Small intestine (tissue), 7 donors: ENCODE measurements at regions not wholly inside any gene's neighbourhood (a gene's known extent, or its start where the extent isn't known, plus 50 kb on each side); places are given as distances from the start of the nearest gene placed in this dataset.

ENCODE experiments used
- DNase-seq, 2 donors: peaks; one replicate each; pipeline versions ENCODE4 v3.0.0 to v3.0.0-alpha.2; 2013
- FAIRE-seq: peaks from 2 replicates; lab custom pipeline; 2012; peaks lifted over from hg19 to GRCh38; lab: Jason Lieb, UNC
- H3K27ac ChIP-seq, 3 donors: one replicate each; pipeline ENCODE4 v1.5.1; 2013; ENCODE audit warnings: low read length in 2 of 3, mild to moderate bottlenecking in 2 of 3, control low read depth in 1 of 3, inconsistent platforms in 1 of 3, low read depth in 1 of 3, moderate library complexity in 1 of 3
- H3K27me3 ChIP-seq, 3 donors: one replicate each; pipeline ENCODE4 v1.6.1; 2013; ENCODE audit warnings: low read length in 3 of 3, inconsistent platforms in 1 of 3; ENCODE audit not compliant: control insufficient read depth in 3 of 3, insufficient read depth in 3 of 3
- H3K36me3 ChIP-seq, 3 donors: one replicate each; pipeline ENCODE4 v1.6.1; 2013; ENCODE audit warnings: low read length in 3 of 3, inconsistent platforms in 1 of 3, low read depth in 1 of 3, mild to moderate bottlenecking in 1 of 3, moderate library complexity in 1 of 3; ENCODE audit not compliant: control insufficient read depth in 3 of 3, insufficient read depth in 2 of 3
- H3K4me1 ChIP-seq, 3 donors: one replicate each; pipeline ENCODE4 v1.6.1; 2013; ENCODE audit warnings: low read length in 2 of 3, inconsistent platforms in 1 of 3, low read depth in 1 of 3, mild to moderate bottlenecking in 1 of 3, moderate library complexity in 1 of 3; ENCODE audit not compliant: control insufficient read depth in 3 of 3, insufficient read depth in 2 of 3
- H3K4me3 ChIP-seq, 3 donors: one replicate each; pipeline ENCODE4 v1.5.1; 2013; ENCODE audit warnings: low read length in 3 of 3, control low read depth in 1 of 3, inconsistent platforms in 1 of 3, low read depth in 1 of 3, mild to moderate bottlenecking in 1 of 3, moderate library complexity in 1 of 3
- H3K9me3 ChIP-seq, 2 donors: one replicate each; pipeline ENCODE4 v1.6.1; 2013; ENCODE audit warnings: low read depth in 1 of 2, low read length in 1 of 2; ENCODE audit not compliant: control insufficient read depth in 2 of 2, insufficient read depth in 1 of 2
- WGBS, 3 donors: extraction: QIAGEN DNeasy Blood & Tissue Kit; methylation state at CpG; one replicate each; pipeline ENCODE4 v1.1.7; 2013; 5-methylcytosine and 5-hydroxymethylcytosine counted together
- donor health status: healthy with polysubstance abuse.
- donor health status: control.
- donor health status: control.
- donor health status: Bipolar disorder and iron deficiency.
- donor health status: healthy.

DNA sequence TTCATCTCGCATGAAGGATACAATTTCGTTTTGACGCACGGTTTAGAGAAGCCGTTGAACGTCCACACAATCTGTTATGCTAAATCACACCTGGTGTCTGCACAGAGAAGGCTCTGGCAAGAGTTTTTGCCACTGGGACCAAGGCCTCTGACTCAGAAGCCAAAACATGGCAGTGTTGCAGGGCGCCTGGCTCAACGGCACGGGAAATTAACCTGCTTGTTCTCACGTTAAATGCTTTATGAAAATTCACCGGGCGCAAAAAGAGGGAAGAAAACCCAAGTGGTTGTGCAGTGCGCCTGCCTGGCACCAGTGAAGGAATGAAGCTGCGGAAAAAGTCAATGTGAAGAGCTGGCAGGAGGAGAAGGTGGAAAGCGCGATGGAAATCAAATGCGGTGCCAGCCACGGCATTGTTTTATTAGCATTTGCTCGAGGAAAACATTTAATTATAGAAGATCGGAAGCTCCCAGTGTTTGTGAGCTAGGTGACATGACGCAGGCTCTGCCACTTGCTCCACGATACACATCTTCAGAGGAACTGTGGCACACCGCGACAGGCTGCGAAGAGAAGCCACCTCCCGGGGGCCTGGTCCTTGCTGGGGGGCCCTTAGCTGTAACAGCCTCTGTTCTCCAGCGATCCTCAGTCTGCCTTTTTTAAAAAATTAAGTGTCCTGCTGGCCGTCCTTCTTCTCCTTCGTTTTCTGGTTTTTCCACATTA, 126.2 kb downstream of the ZIC5 start:
- H3K27ac ChIP-seq = no peak overlapping the region
- DNase-seq (no peak), FAIRE-seq (no peak)
- no peaks in the 10 kb centered on the region for H3K27me3 ChIP-seq
- 88 to 95% (median 92%) methylated on average over 29 of the region's 29 CpGs for WGBS, 3 donors
- no peaks in the 10 kb centered on the region for H3K4me1 ChIP-seq
- H3K9me3 ChIP-seq = no peaks in the 10 kb centered on the region
- no peak overlapping the region for H3K4me3 ChIP-seq
- peaks cover 0 to 2% (median 0%) of the 10 kb centered on the region in 3 donors for H3K36me3 ChIP-seq

DNA sequence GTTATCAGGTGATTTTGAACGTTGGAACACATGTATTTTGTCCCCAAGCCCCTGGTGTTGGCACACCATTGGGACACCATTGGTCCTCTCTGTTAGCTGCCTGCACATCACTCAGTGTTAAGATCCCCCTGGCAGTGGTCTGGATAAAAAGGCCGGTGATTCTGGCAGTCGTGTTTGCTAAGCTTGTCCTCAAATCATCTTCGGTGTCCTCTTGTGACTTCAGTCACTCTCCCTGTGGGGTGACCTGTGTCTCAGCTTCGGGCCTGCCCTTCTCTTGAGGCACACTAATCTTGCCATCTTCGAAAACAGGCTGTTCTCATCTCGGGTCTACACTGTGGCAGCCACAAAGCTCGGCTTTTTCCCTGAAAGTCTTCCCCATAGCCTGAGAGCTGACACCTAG, 127.1 kb downstream of the ZIC5 start:
- no peak for FAIRE-seq
- WGBS, 3 donors = 80 to 87% (median 83%) methylated on average over 8 of the region's 8 CpGs

DNA sequence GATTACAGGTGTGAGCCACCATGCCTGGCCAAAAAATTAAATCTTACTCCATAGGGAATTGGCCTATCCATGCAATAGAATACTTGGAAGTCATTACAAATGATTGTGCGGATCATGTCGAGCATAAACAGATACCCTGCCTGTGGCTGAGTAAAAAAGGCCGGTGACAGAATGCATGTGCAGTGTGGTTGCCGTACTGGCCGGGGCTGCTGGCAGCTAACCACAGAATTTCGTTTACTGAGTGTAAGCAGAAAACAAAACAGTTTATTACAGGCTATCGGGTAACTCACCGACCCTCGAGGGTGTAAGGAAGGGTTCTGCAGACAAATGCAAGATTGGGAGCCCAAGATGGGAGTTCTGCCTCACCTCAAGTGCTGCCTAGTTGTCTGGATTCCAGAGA, 127.7 kb downstream of the ZIC5 start:
- H3K27me3 ChIP-seq = no peaks in the 10 kb centered on the region
- WGBS, 3 donors = 81 to 85% (median 85%) methylated on average over 9 of the region's 9 CpGs
- no peaks in the 10 kb centered on the region for H3K9me3 ChIP-seq
- no peaks in the 10 kb centered on the region for H3K4me1 ChIP-seq
- no peak overlapping the region for H3K27ac ChIP-seq
- no peaks in the 10 kb centered on the region for H3K36me3 ChIP-seq
- FAIRE-seq (no peak), DNase-seq (no peak)
- H3K4me3 ChIP-seq = no peak overlapping the region

More for the DNA sequence above, 127.1 kb downstream of the ZIC5 start:
- Histone ChIP-seq H3K4me3 (no peak overlapping the region), H3K4me1 (no peaks in the 10 kb centered on the region), H3K27ac (no peak overlapping the region), H3K27me3 (no peaks in the 10 kb centered on the region), H3K9me3 (no peaks in the 10 kb centered on the region), H3K36me3 (peaks cover 0 to 2% (median 0%) of the 10 kb centered on the region in 3 donors)
- no peak for DNase-seq

GRCh38 chr13:99842405-99842804, 129.2 kb downstream of the ZIC5 start:
- no peaks in the 10 kb centered on the region for H3K4me1 ChIP-seq
- H3K27me3 ChIP-seq = no peaks in the 10 kb centered on the region
- no peak overlapping the region for H3K4me3 ChIP-seq
- WGBS, 3 donors = 72 to 89% (median 75%) methylated on average over 1 of the region's 1 CpG
- DNase-seq (no peak), FAIRE-seq (no peak)
- no peak overlapping the region for H3K27ac ChIP-seq
- no peaks in the 10 kb centered on the region for H3K36me3 ChIP-seq
- no peaks in the 10 kb centered on the region for H3K9me3 ChIP-seq

DNA sequence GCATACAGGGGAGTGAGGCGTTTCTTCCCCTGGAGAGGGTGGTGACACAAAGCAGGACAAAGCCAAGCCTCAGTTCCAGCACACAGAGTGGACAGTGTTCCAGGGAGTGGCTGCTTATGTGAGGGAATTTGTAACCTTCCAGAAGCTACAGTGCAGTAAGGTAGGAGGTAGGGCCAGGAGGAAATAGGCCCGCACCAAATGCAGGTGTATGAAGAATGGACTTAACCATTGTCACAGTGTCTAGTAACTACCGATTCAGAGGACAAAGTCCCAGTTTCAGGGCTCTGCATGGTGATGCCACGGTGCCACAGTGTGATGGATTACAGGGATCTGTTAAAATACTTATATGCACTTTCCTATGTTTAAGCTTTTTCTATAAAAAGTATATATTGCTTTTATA, 135.3 kb downstream of the ZIC5 start:
- 32 to 68% (median 40%) methylated on average over 4 of the region's 4 CpGs for WGBS, 3 donors
- Histone ChIP-seq H3K27ac (no peak overlapping the region), H3K4me3 (no peak overlapping the region), H3K27me3 (no peaks in the 10 kb centered on the region), H3K4me1 (no peaks in the 10 kb centered on the region), H3K36me3 (no peaks in the 10 kb centered on the region), H3K9me3 (no peaks in the 10 kb centered on the region)
- DNase-seq (peak in 1 of 2 donors; percentile 57), FAIRE-seq (no peak)

- Histone ChIP-seq H3K4me3 (no peak overlapping the region), H3K4me1 (no peaks in the 10 kb centered on the region), H3K36me3 (no peaks in the 10 kb centered on the region), H3K9me3 (peaks cover 0 to under 1% of the 10 kb centered on the region in 2 donors), H3K27me3 (no peaks in the 10 kb centered on the region), H3K27ac (no peak overlapping the region)
- FAIRE-seq = no peak
- no peak for DNase-seq
- WGBS, 3 donors = 70 to 94% (median 78%) methylated on average over 1 of the region's 1 CpG
These were observed 136.1 kb downstream of the ZIC5 start for GRCh38 chr13:99835442-99835841.

DNA sequence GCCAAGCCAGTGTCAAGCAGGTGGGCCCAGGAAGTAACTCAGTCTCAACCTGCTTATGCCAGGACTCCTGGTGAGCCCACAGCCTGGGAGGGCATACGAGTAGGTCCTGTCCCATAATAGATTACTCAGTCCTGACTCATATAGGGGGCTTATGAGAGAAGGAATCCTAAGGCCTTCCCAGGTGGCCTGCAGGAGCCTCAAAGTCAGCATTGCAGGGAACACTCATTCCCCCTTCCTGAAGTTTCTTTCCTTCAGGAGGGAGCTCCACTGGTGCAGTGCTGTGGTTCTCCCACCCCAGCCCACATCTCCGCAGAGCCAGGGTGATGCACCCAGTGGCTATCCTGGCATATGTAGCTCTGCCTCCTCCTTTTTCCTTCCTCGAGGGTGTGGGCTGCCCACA, 137.3 kb downstream of the ZIC5 start:
- peaks cover 0 to 8% of the 10 kb centered on the region in 2 donors for H3K9me3 ChIP-seq
- H3K36me3 ChIP-seq = peaks cover 0 to 2% (median 0%) of the 10 kb centered on the region in 3 donors
- WGBS, 3 donors = 77 to 85% (median 85%) methylated on average over 3 of the region's 3 CpGs
- FAIRE-seq = no peak
- no peaks in the 10 kb centered on the region for H3K27me3 ChIP-seq
- no peak for DNase-seq
- H3K27ac ChIP-seq = no peak overlapping the region
- no peaks in the 10 kb centered on the region for H3K4me1 ChIP-seq
- no peak overlapping the region for H3K4me3 ChIP-seq

DNA sequence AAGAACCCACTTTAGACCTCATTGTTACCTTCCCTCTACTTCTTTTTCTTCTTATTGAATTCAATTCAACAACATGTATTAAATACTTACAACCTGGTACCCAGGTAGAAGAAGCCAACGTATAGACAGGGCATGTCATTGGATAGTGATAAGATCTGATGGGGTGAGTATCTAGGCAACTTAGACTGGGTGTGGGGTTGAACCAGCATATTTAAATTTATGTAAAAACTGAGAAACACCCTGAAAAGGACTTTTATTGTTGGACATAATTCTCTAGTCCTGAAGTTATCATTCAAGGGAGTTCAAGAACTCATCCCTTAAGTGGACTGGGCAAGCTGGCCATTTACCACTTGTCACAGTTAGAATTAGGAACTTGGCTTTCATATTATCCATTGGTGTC, 139.2 kb downstream of the ZIC5 start:
- Histone ChIP-seq H3K27ac (no peak overlapping the region), H3K9me3 (peaks cover 0 to 8% of the 10 kb centered on the region in 2 donors), H3K27me3 (no peaks in the 10 kb centered on the region), H3K36me3 (peaks cover 0 to 2% (median 0%) of the 10 kb centered on the region in 3 donors), H3K4me3 (no peak overlapping the region), H3K4me1 (no peaks in the 10 kb centered on the region)
- WGBS, 3 donors = 88 to 92% (median 91%) methylated on average over 1 of the region's 1 CpG
- no peak for FAIRE-seq
- no peak for DNase-seq

DNA sequence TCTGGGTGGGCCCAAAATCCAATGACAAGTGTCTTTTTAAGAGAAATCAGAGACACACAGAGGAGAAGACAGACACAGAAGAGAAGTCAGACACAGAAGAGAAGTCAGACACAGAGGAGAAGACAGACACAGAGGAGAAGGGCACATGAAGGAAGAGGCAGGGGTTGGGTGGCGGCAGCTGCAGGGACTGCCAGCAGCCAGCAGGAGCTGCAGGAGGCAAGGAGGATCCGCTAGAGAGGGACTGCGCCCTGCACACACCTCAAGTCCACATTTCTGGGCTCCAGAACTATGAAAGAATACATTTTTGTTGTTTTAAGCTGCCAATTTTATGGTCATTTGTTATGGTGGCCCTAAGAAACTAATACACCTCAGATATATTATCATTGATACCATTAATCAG, 140.6 kb downstream of the ZIC5 start:
- Histone ChIP-seq H3K9me3 (peaks cover 0 to 8% of the 10 kb centered on the region in 2 donors), H3K27ac (no peak overlapping the region), H3K4me3 (no peak overlapping the region), H3K27me3 (no peaks in the 10 kb centered on the region), H3K36me3 (peaks cover 0 to 2% (median 0%) of the 10 kb centered on the region in 3 donors), H3K4me1 (no peaks in the 10 kb centered on the region)
- DNase-seq = no peak
- FAIRE-seq = no peak
- 91 to 96% (median 95%) methylated on average over 3 of the region's 3 CpGs for WGBS, 3 donors
